Type B pancreatic cell (in vitro differentiated cells): ENCODE measurements at regions not wholly inside any gene's neighbourhood (a gene's known extent, or its start where the extent isn't known, plus 50 kb on each side); places are given as distances from the start of the nearest gene placed in this dataset.

Experiments
- DNase-seq: peaks from one replicate; pipeline ENCODE4 v3.0.0; 2021; ENCODE audit warnings: mixed read lengths; ENCODE audit not compliant: unreplicated experiment; ENCODE audit errors: extremely low spot score
- H3K27ac Mint-ChIP-seq: 2 replicates; pipeline ENCODE4 v1.8.0; 2021; ENCODE audit warnings: mild to moderate bottlenecking, mixed read lengths
- H3K27me3 Mint-ChIP-seq: 2 replicates; pipeline ENCODE4 v1.8.0; 2021; ENCODE audit warnings: mixed read lengths
- H3K36me3 Mint-ChIP-seq: 2 replicates; pipeline ENCODE4 v1.8.0; 2021; ENCODE audit warnings: mixed read lengths
- H3K4me1 Mint-ChIP-seq: one replicate; pipeline ENCODE4 v1.8.0; 2021; ENCODE audit warnings: mixed read lengths; ENCODE audit not compliant: unreplicated experiment
- H3K4me3 Mint-ChIP-seq: 2 replicates; pipeline ENCODE4 v1.8.0; 2021; ENCODE audit warnings: mild to moderate bottlenecking, mixed read lengths
- H3K9me3 Mint-ChIP-seq: 2 replicates; pipeline ENCODE4 v1.8.0; 2021; ENCODE audit warnings: mixed read lengths
- CTCF ChIP-seq: fragments of 200-600 bp; sonication (generic); conservative IDR thresholded peaks from 2 replicates; pipeline ENCODE4 v1.5.0; 2021; ENCODE audit warnings: antibody characterized with exemption, mild to moderate bottlenecking

- no peaks in the 10 kb centered on the region for H3K36me3 Mint-ChIP-seq
- H3K9me3 Mint-ChIP-seq, result no peaks in the 10 kb centered on the region
- TF ChIP-seq CTCF, result peak; percentile 21
- H3K4me1 Mint-ChIP-seq, result no peaks in the 10 kb centered on the region
- DNase-seq, result no peak
- H3K4me3 Mint-ChIP-seq, result no peak overlapping the region
- no peak overlapping the region for H3K27ac Mint-ChIP-seq
- no peaks in the 10 kb centered on the region for H3K27me3 Mint-ChIP-seq
These were observed 988.4 kb downstream of the TBL1XR1 start for GRCh38 chr3:176208915-176209314.

- H3K4me1 Mint-ChIP-seq, result no peaks in the 10 kb centered on the region
- TF ChIP-seq CTCF, result no peak
- H3K27me3 Mint-ChIP-seq, result no peaks in the 10 kb centered on the region
- no peaks in the 10 kb centered on the region for H3K36me3 Mint-ChIP-seq
- DNase-seq, result no peak
- no peaks in the 10 kb centered on the region for H3K9me3 Mint-ChIP-seq
- no peak overlapping the region for H3K4me3 Mint-ChIP-seq
- H3K27ac Mint-ChIP-seq, result no peak overlapping the region
These were observed 989.0 kb downstream of the TBL1XR1 start for GRCh38 chr3:176208283-176208682.

GRCh38 chr3:176206809-176207208 lies 990.5 kb downstream of the TBL1XR1 start:
- no peak for DNase-seq
- no peaks in the 10 kb centered on the region for H3K4me1 Mint-ChIP-seq
- no peaks in the 10 kb centered on the region for H3K9me3 Mint-ChIP-seq
- H3K27ac Mint-ChIP-seq, result no peak overlapping the region
- TF ChIP-seq CTCF, result no peak
- H3K27me3 Mint-ChIP-seq, result no peaks in the 10 kb centered on the region
- no peaks in the 10 kb centered on the region for H3K36me3 Mint-ChIP-seq
- H3K4me3 Mint-ChIP-seq, result no peak overlapping the region

GRCh38 chr3:176202652-176203051 lies 994.6 kb downstream of the TBL1XR1 start:
- H3K4me3 Mint-ChIP-seq, result no peak overlapping the region
- H3K9me3 Mint-ChIP-seq, result no peaks in the 10 kb centered on the region
- no peaks in the 10 kb centered on the region for H3K36me3 Mint-ChIP-seq
- no peaks in the 10 kb centered on the region for H3K27me3 Mint-ChIP-seq
- no peak for DNase-seq
- no peak overlapping the region for H3K27ac Mint-ChIP-seq
- TF ChIP-seq CTCF, result no peak
- H3K4me1 Mint-ChIP-seq, result no peaks in the 10 kb centered on the region

GRCh38 chr3:176193032-176193730 lies 1004.1 kb downstream of the TBL1XR1 start:
- TF ChIP-seq CTCF, result no peak
- Mint-ChIP-seq H3K27me3 (no peaks in the 10 kb centered on the region), H3K27ac (no peak overlapping the region), H3K4me1 (no peaks in the 10 kb centered on the region), H3K36me3 (no peaks in the 10 kb centered on the region), H3K4me3 (no peak overlapping the region), H3K9me3 (peaks cover 17% of the 10 kb centered on the region)
- DNase-seq, result no peak

GRCh38 chr3:176190755-176191154 lies 1006.5 kb downstream of the TBL1XR1 start:
- no peak for TF ChIP-seq CTCF
- Mint-ChIP-seq H3K4me3 (no peak overlapping the region), H3K27me3 (no peaks in the 10 kb centered on the region), H3K36me3 (no peaks in the 10 kb centered on the region), H3K27ac (no peak overlapping the region), H3K9me3 (peaks cover 8% of the 10 kb centered on the region), H3K4me1 (no peaks in the 10 kb centered on the region)
- no peak for DNase-seq
